ENCODE measurements at regions not wholly inside any gene's neighbourhood (a gene's known extent, or its start where the extent isn't known, plus 50 kb on each side); places are given as distances from the start of the nearest gene placed in this dataset.

GRCh38 chr1:80003250-80003649 is 996.7 kb upstream of the ADGRL4 start:
- Histone ChIP-seq H3K4me3 (replicated peaks in 1 of 3; ENCODE audit: low read depth in 2 of 3, low read length in 3 of 3) (no peak overlapping the region), H3K27ac (ENCODE audit: low read depth in 1 of 2, low read length in 2 of 2) (no peak overlapping the region), H3K9me3 (replicated peaks in 1 of 2; ENCODE audit: control insufficient read depth in 1 of 2, insufficient read depth in 1 of 2, low read length in 2 of 2) (no peaks in the 10 kb centered on the region), H2AFZ (ENCODE audit: insufficient read depth, low read depth, low read length, poor library complexity, severe bottlenecking) (no peak overlapping the region), H3K4me1 (ENCODE audit: control insufficient read depth in 1 of 2, insufficient read depth in 2 of 2, low read length in 2 of 2) (no peaks in the 10 kb centered on the region), H4K20me1 (ENCODE audit: insufficient read depth, low read length) (no peaks in the 10 kb centered on the region), H3K36me3 (replicated peaks in 1 of 2; ENCODE audit: control insufficient read depth in 1 of 2, insufficient read depth in 2 of 2, low read length in 2 of 2) (no peaks in the 10 kb centered on the region), H3K4me2 (replicated peaks; ENCODE audit: extremely low read depth, low read length, poor library complexity, severe bottlenecking) (no peak overlapping the region), H3K79me2 (ENCODE audit: insufficient read depth, low read length) (no peaks in the 10 kb centered on the region), H3K9ac (ENCODE audit: insufficient read depth, low read length, poor library complexity, severe bottlenecking) (no peak overlapping the region), H3K27me3 (ENCODE audit: control insufficient read depth in 2 of 2, insufficient read depth in 2 of 2, low read length in 2 of 2) (no peaks in the 10 kb centered on the region)
- Mint-ChIP-seq H3K36me3 (no peaks in the 10 kb centered on the region), H3K4me1 (no peaks in the 10 kb centered on the region), H3K27ac (no peak overlapping the region), H3K9me3 (peaks cover 0 to 8% (median 2%) of the 10 kb centered on the region in 7 donors), H3K4me3 (no peak overlapping the region), H3K27me3 (ENCODE audit: low read depth in 3 of 3) (no peaks in the 10 kb centered on the region)
- TF ChIP-seq, protein P1, sequence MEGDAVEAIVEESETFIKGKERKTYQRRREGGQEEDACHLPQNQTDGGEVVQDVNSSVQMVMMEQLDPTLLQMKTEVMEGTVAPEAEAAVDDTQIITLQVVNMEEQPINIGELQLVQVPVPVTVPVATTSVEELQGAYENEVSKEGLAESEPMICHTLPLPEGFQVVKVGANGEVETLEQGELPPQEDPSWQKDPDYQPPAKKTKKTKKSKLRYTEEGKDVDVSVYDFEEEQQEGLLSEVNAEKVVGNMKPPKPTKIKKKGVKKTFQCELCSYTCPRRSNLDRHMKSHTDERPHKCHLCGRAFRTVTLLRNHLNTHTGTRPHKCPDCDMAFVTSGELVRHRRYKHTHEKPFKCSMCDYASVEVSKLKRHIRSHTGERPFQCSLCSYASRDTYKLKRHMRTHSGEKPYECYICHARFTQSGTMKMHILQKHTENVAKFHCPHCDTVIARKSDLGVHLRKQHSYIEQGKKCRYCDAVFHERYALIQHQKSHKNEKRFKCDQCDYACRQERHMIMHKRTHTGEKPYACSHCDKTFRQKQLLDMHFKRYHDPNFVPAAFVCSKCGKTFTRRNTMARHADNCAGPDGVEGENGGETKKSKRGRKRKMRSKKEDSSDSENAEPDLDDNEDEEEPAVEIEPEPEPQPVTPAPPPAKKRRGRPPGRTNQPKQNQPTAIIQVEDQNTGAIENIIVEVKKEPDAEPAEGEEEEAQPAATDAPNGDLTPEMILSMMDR (IDR thresholded peaks at IDR 0.05) = no peak
- intact Hi-C loops (cut with micrococcal nuclease) = no loop called here
- no peak for DNase-seq

GRCh38 chr1:79988401-79988800 is 981.9 kb upstream of the ADGRL4 start:
- Mint-ChIP-seq H3K4me3 (no peak overlapping the region), H3K9me3 (peaks cover 3 to 10% (median 5%) of the 10 kb centered on the region in 7 donors), H3K36me3 (no peaks in the 10 kb centered on the region), H3K4me1 (no peaks in the 10 kb centered on the region), H3K27ac (no peak overlapping the region), H3K27me3 (ENCODE audit: low read depth in 3 of 3) (no peaks in the 10 kb centered on the region)
- Histone ChIP-seq H3K27me3 (ENCODE audit: control insufficient read depth in 2 of 2, insufficient read depth in 2 of 2, low read length in 2 of 2) (no peaks in the 10 kb centered on the region), H3K4me3 (replicated peaks in 1 of 3; ENCODE audit: low read depth in 2 of 3, low read length in 3 of 3) (no peak overlapping the region), H3K9ac (ENCODE audit: insufficient read depth, low read length, poor library complexity, severe bottlenecking) (no peak overlapping the region), H3K36me3 (replicated peaks in 1 of 2; ENCODE audit: control insufficient read depth in 1 of 2, insufficient read depth in 2 of 2, low read length in 2 of 2) (no peaks in the 10 kb centered on the region), H3K4me2 (replicated peaks; ENCODE audit: extremely low read depth, low read length, poor library complexity, severe bottlenecking) (no peak overlapping the region), H2AFZ (ENCODE audit: insufficient read depth, low read depth, low read length, poor library complexity, severe bottlenecking) (no peak overlapping the region), H3K79me2 (ENCODE audit: insufficient read depth, low read length) (no peaks in the 10 kb centered on the region), H4K20me1 (ENCODE audit: insufficient read depth, low read length) (no peaks in the 10 kb centered on the region), H3K9me3 (replicated peaks in 1 of 2; ENCODE audit: control insufficient read depth in 1 of 2, insufficient read depth in 1 of 2, low read length in 2 of 2) (peaks cover 0 to 4% of the 10 kb centered on the region in 2 donors), H3K4me1 (ENCODE audit: control insufficient read depth in 1 of 2, insufficient read depth in 2 of 2, low read length in 2 of 2) (no peaks in the 10 kb centered on the region), H3K27ac (ENCODE audit: low read depth in 1 of 2, low read length in 2 of 2) (no peak overlapping the region)
- DNase-seq = no peak
- TF ChIP-seq, protein P1 (IDR thresholded peaks at IDR 0.05) = no peak
- WGBS (ENCODE audit: insufficient coverage) = 100% methylated on average over 1 of the region's 3 CpGs
- intact Hi-C loops (cut with micrococcal nuclease) = no loop called here
